ENCODE measurements at regions not wholly inside any gene's neighbourhood (a gene's known extent, or its start where the extent isn't known, plus 50 kb on each side); places are given as distances from the start of the nearest gene placed in this dataset.

GRCh38 chr2:238771218-238771617 lies 76.7 kb upstream of the TWIST2 start:
- H3K4ac ChIP-seq (ENCODE audit: low read depth, low read length): no peak overlapping the region
- H2BK120ac ChIP-seq (ENCODE audit: insufficient read depth, low read length, poor library complexity): no peak overlapping the region
- no peak overlapping the region for H2AFZ ChIP-seq (ENCODE audit: insufficient read depth, low read length, poor library complexity)
- H4K12ac ChIP-seq (ENCODE audit: low read depth, low read length): no peak overlapping the region
- no peak for DNase-seq
- H3K18ac ChIP-seq (ENCODE audit: low read length): no peak overlapping the region
- H3K79me1 ChIP-seq (ENCODE audit: low read length): no peaks in the 10 kb centered on the region
- H2AK5ac ChIP-seq (ENCODE audit: low read length): no peak overlapping the region
- no peaks in the 10 kb centered on the region for H3K36me3 ChIP-seq (ENCODE audit: control insufficient read depth in 1 of 2, insufficient read depth in 2 of 2, low read length in 2 of 2)
- no peak overlapping the region for H2BK5ac ChIP-seq (ENCODE audit: low read depth, low read length, poor library complexity)
- H3K4me1 ChIP-seq (ENCODE audit: control insufficient read depth in 1 of 2, insufficient read depth in 2 of 2, low read length in 2 of 2): no peaks in the 10 kb centered on the region
- H3K9me3 ChIP-seq (ENCODE audit: insufficient read depth, low read depth, low read length): peaks cover 8% of the 10 kb centered on the region
- H3K27me3 ChIP-seq (ENCODE audit: insufficient read depth, low read length): no peaks in the 10 kb centered on the region
- WGBS (ENCODE audit: extremely low coverage, insufficient coverage, insufficient read length): no CpG with 5 or more reads among the region's 6 CpGs
- H3K79me2 ChIP-seq (ENCODE audit: control insufficient read depth, insufficient read depth, low read length, poor library complexity): no peaks in the 10 kb centered on the region
- H4K91ac ChIP-seq (ENCODE audit: low read depth, low read length): no peak overlapping the region
- H3K9ac ChIP-seq (ENCODE audit: low read length): no peak overlapping the region
- H4K8ac ChIP-seq (ENCODE audit: low read depth, low read length): no peak overlapping the region
- H3K14ac ChIP-seq (ENCODE audit: low read length): no peak overlapping the region
- no peak overlapping the region for H3K27ac ChIP-seq (ENCODE audit: low read depth, low read length)
- H3K23ac ChIP-seq (ENCODE audit: low read length): no peak overlapping the region
- no peak overlapping the region for H2BK12ac ChIP-seq (ENCODE audit: low read length)
- no peak overlapping the region for H3K4me2 ChIP-seq (ENCODE audit: low read length)
- no peak overlapping the region for H3K4me3 ChIP-seq (ENCODE audit: low read depth, low read length)

DNA sequence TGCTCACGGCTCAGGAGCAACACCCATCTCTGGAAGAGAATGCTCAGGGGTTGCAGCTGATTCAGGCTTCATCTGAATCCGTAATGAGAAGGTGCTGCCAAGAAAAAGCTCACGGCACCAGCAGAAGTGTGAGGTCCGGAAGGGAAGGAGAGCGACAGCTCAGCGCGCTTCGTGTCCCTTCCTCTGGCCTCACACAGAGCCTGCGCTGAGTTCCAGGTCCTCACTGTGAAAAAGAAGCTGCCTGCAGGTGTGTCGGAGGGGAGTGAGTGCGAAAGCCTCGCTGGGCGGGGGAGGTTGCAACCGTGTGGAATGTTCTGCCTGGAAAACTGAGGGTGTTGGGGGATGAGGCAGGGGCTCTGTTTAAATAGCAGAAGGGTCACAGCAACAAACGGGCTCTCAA lies 76.2 kb upstream of the TWIST2 start:
- Histone ChIP-seq H3K14ac (ENCODE audit: low read length) (no peak overlapping the region), H3K36me3 (ENCODE audit: control insufficient read depth in 1 of 2, insufficient read depth in 2 of 2, low read length in 2 of 2) (no peaks in the 10 kb centered on the region), H3K9me3 (ENCODE audit: insufficient read depth, low read depth, low read length) (peaks cover 8% of the 10 kb centered on the region), H3K4me2 (ENCODE audit: low read length) (no peak overlapping the region), H3K27me3 (ENCODE audit: insufficient read depth, low read length) (no peaks in the 10 kb centered on the region), H3K27ac (ENCODE audit: low read depth, low read length) (no peak overlapping the region), H2BK12ac (ENCODE audit: low read length) (no peak overlapping the region), H2BK5ac (ENCODE audit: low read depth, low read length, poor library complexity) (no peak overlapping the region), H4K91ac (ENCODE audit: low read depth, low read length) (no peak overlapping the region), H2AK5ac (ENCODE audit: low read length) (no peak overlapping the region), H2BK120ac (ENCODE audit: insufficient read depth, low read length, poor library complexity) (no peak overlapping the region), H3K18ac (ENCODE audit: low read length) (no peak overlapping the region), H3K4me1 (ENCODE audit: control insufficient read depth in 1 of 2, insufficient read depth in 2 of 2, low read length in 2 of 2) (no peaks in the 10 kb centered on the region), H3K9ac (ENCODE audit: low read length) (no peak overlapping the region), H3K79me2 (ENCODE audit: control insufficient read depth, insufficient read depth, low read length, poor library complexity) (no peaks in the 10 kb centered on the region), H3K4ac (ENCODE audit: low read depth, low read length) (no peak overlapping the region), H4K8ac (ENCODE audit: low read depth, low read length) (no peak overlapping the region), H3K79me1 (ENCODE audit: low read length) (no peaks in the 10 kb centered on the region), H3K23ac (ENCODE audit: low read length) (no peak overlapping the region), H4K12ac (ENCODE audit: low read depth, low read length) (no peak overlapping the region), H2AFZ (ENCODE audit: insufficient read depth, low read length, poor library complexity) (no peak overlapping the region), H3K4me3 (ENCODE audit: low read depth, low read length) (no peak overlapping the region)
- no peak for DNase-seq
- no CpG with 5 or more reads among the region's 15 CpGs for WGBS (ENCODE audit: extremely low coverage, insufficient coverage, insufficient read length)

DNA sequence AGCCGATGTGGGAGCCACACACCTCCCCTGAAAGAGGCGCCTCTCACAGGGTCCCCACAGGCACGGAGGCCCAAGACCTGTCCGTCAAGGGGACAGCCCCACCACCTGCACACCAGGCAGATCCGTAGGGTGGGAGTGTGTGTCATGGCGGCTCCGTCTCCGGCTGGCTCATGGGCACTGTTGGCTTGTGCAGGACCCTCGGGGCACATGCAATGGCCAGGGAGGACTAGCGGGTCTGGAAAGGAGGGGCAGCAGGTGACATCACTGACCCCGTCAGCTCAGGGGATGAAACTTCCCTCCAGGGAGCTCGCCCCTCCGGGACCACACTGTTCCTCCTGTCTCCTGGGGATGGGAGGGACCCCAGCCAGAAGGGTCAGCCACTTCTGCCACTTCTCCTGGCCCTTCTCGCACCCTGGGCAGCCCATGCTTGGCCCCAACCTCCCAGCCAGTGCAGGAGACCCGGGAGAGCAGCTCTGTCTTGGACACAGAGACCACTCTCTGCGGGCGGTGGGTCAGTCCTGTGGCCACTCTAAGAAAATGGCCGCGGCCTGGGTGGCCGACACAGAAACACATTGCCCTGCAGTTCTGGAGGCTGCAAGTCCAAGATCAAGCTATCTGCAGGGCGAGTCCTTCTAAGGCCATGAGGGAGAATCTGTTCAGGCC lies 75.1 kb upstream of the TWIST2 start:
- H3K36me3 ChIP-seq (ENCODE audit: control insufficient read depth in 1 of 2, insufficient read depth in 2 of 2, low read length in 2 of 2): no peaks in the 10 kb centered on the region
- H4K91ac ChIP-seq (ENCODE audit: low read depth, low read length): no peak overlapping the region
- no peak overlapping the region for H2AK5ac ChIP-seq (ENCODE audit: low read length)
- H2BK5ac ChIP-seq (ENCODE audit: low read depth, low read length, poor library complexity): no peak overlapping the region
- H3K23ac ChIP-seq (ENCODE audit: low read length): no peak overlapping the region
- no peak overlapping the region for H2BK120ac ChIP-seq (ENCODE audit: insufficient read depth, low read length, poor library complexity)
- DNase-seq: no peak
- no peaks in the 10 kb centered on the region for H3K27me3 ChIP-seq (ENCODE audit: insufficient read depth, low read length)
- H3K79me2 ChIP-seq (ENCODE audit: control insufficient read depth, insufficient read depth, low read length, poor library complexity): no peaks in the 10 kb centered on the region
- no peak overlapping the region for H3K14ac ChIP-seq (ENCODE audit: low read length)
- H3K18ac ChIP-seq (ENCODE audit: low read length): no peak overlapping the region
- no peak overlapping the region for H3K9ac ChIP-seq (ENCODE audit: low read length)
- no CpG with 5 or more reads among the region's 21 CpGs for WGBS (ENCODE audit: extremely low coverage, insufficient coverage, insufficient read length)
- H4K12ac ChIP-seq (ENCODE audit: low read depth, low read length): no peak overlapping the region
- H3K4me3 ChIP-seq (ENCODE audit: low read depth, low read length): no peak overlapping the region
- peaks cover 11% of the 10 kb centered on the region for H3K9me3 ChIP-seq (ENCODE audit: insufficient read depth, low read depth, low read length)
- H3K4me2 ChIP-seq (ENCODE audit: low read length): no peak overlapping the region
- no peak overlapping the region for H2AFZ ChIP-seq (ENCODE audit: insufficient read depth, low read length, poor library complexity)
- no peak overlapping the region for H2BK12ac ChIP-seq (ENCODE audit: low read length)
- no peaks in the 10 kb centered on the region for H3K79me1 ChIP-seq (ENCODE audit: low read length)
- H3K4me1 ChIP-seq (ENCODE audit: control insufficient read depth in 1 of 2, insufficient read depth in 2 of 2, low read length in 2 of 2): no peaks in the 10 kb centered on the region
- H4K8ac ChIP-seq (ENCODE audit: low read depth, low read length): no peak overlapping the region
- H3K4ac ChIP-seq (ENCODE audit: low read depth, low read length): no peak overlapping the region
- H3K27ac ChIP-seq (ENCODE audit: low read depth, low read length): no peak overlapping the region

- Histone ChIP-seq H3K14ac (ENCODE audit: low read length) (no peak overlapping the region), H4K91ac (ENCODE audit: low read depth, low read length) (no peak overlapping the region), H3K23ac (ENCODE audit: low read length) (no peak overlapping the region), H2BK120ac (ENCODE audit: insufficient read depth, low read length, poor library complexity) (no peak overlapping the region), H3K27ac (ENCODE audit: low read depth, low read length) (no peak overlapping the region), H3K9ac (ENCODE audit: low read length) (no peak overlapping the region), H3K4me1 (ENCODE audit: control insufficient read depth in 1 of 2, insufficient read depth in 2 of 2, low read length in 2 of 2) (no peaks in the 10 kb centered on the region), H2BK12ac (ENCODE audit: low read length) (no peak overlapping the region), H3K79me2 (ENCODE audit: control insufficient read depth, insufficient read depth, low read length, poor library complexity) (no peaks in the 10 kb centered on the region), H3K27me3 (ENCODE audit: insufficient read depth, low read length) (no peaks in the 10 kb centered on the region), H4K12ac (ENCODE audit: low read depth, low read length) (no peak overlapping the region), H3K9me3 (ENCODE audit: insufficient read depth, low read depth, low read length) (peaks cover 11% of the 10 kb centered on the region), H2AK5ac (ENCODE audit: low read length) (no peak overlapping the region), H3K4me3 (ENCODE audit: low read depth, low read length) (no peak overlapping the region), H3K36me3 (ENCODE audit: control insufficient read depth in 1 of 2, insufficient read depth in 2 of 2, low read length in 2 of 2) (no peaks in the 10 kb centered on the region), H2AFZ (ENCODE audit: insufficient read depth, low read length, poor library complexity) (no peak overlapping the region), H3K4ac (ENCODE audit: low read depth, low read length) (no peak overlapping the region), H3K79me1 (ENCODE audit: low read length) (no peaks in the 10 kb centered on the region), H4K8ac (ENCODE audit: low read depth, low read length) (no peak overlapping the region), H2BK5ac (ENCODE audit: low read depth, low read length, poor library complexity) (no peak overlapping the region), H3K18ac (ENCODE audit: low read length) (no peak overlapping the region), H3K4me2 (ENCODE audit: low read length) (no peak overlapping the region)
- no peak for DNase-seq
- WGBS (ENCODE audit: extremely low coverage, insufficient coverage, insufficient read length): no CpG with 5 or more reads among the region's 14 CpGs
Measured at GRCh38 chr2:238773472-238773871, 74.4 kb upstream of the TWIST2 start.

Data from trophoblast cell (in vitro differentiated cells and primary cell).